Activated gamma-delta T cell (primary cell): ENCODE measurements at regions not wholly inside any gene's neighbourhood (a gene's known extent, or its start where the extent isn't known, plus 50 kb on each side); places are given as distances from the start of the nearest gene placed in this dataset.

Source experiments
- DNase-seq: peaks from one replicate; lab custom pipeline; 2025; lab: John Stamatoyannopoulos, UW

DNA sequence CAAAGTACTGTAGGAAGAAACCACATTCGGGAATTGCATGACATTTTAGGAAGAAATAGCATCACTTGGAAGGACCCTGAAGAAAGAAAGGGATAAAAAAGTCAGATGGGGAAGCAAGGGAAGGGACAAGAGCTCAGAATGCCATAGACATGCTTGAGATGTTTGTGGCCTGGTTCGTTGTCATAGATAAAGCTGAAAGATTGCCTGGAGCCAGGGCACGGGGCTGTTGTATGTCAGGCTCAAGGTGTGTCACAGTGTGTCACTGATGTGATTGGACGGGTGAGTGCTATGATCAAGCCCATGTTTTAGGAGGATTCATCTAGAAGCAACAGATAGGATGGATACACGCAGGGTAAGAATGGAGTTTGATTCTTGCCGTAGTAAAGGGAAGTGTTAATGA, 216.2 kb upstream of the SOX4 start:
- no peak for DNase-seq

DNA sequence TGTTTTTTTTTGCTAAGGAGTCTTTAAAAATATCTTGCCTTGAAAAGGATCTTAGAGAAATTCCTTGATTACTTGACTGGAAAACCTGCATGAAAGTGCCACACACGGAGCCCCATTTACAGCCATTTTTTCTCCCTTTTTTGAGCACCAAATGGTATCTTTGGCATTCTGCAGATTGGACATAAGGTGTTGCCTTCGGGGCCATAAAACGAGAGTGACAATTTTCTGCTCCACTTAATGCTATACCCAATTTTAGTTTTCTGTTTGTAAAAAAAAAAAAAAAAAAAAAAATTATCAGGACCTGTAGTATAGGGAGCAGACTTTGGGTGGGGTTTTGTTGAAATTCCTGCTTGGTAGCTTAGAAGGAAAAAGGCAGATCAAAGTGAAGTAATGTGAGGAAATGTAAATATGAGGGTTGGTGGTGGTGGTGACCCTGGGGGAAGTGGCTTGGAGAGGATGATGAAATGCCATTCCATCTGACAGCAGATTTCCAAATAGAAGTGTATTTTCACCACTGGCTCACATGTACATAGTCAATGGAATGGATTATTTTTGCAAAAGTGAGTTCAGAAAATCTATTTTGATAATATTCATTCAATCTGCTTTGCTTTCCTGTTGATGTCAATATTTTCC, 212.1 kb upstream of the SOX4 start:
- no peak for DNase-seq

DNA sequence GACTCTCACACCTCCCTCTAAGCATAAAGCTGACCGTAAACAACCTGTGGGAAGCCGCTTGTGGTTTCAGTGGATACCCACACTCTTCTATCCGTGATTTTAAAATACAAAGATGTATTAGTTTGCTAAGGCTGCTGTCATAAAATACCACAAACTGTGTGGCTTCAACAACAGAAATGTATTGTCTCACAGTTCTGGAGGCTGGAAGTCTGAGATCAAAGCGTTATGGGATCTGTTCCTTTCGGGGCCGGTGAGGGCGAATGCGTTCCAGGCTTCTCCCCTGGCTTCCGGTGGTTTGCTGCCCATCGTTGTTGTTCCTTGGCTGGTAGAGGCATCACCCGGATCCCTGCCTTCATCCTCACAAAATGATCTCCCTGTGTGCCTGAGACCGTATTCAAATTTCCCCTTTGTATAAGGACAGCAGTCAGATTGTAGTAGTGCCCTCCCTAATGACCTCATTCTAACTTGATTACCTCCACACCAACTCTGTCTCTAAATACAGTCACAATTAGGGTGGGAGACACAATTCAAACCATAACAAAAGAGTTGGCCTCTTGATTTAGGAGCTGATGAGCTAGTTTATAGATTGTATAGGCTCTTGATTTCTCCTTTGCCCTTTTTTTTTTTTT, 210.6 kb upstream of the SOX4 start:
- no peak for DNase-seq

DNA sequence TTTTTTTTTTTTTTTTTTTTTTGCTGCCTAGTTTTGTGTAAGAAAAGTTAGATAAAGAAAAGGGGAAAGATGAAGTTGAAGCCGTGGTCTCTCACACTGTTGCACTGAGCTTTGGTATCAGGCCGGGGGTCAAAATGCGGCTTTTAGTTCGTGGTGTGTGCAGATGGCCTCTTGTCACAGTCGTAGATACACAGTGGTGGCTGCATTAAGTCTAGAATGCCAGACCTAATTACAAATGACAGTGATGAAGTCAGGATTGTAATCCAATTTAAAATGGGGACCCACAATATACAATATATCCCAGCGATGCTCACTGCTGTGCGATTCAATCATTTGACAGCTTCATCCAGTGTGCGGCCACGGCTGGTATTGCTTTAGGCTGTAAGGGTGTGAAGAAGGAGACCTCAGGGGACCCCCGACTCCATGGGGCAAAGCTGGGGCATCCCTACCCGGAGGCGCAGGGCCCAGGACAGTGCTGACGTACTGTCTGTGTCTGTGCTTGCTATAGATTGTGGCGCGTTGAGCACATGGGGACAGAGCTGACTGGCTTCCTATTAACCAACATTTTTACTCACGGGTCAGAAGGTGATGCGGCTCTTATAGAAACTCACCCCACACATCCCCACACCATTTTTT, 210.0 kb upstream of the SOX4 start:
- DNase-seq, result no peak

DNA sequence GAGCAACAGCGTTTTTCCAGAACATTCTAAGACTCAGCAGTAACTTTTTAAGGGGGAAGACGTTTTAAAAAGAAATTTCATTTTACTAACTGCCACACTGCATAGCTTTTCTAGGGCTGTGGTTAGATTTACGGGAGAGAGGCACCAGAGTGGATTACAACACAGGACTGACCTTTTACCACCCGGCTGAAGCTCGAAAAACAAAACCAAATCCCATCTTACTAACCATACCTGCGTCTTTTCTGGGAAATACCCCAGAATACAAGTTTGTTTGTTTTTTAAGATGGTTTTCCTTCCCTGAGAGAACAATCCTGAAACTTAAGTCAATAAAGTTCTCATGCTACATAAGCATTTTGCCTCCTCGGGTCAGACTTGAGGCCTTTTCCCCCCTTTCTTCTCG, 209.3 kb upstream of the SOX4 start:
- DNase-seq, result no peak

DNA sequence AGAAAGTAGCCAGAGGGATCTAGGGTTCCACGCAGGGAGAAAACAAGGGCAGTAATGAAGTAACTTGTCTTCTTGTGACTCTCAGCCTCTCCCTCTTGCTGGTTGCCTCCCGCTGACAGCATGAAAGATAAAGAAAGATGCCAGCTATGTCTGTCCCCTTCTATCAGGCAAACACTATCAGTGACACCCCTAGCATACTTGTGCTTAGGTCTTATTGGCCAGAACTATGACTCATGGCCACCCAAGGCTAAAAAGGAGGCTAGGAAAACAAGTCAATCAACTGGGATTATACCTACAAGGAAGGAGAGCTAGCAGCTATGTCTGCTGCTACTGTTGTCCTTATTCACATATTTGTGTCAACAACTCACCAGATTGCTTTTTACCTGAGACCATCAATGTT, 206.8 kb upstream of the SOX4 start:
- DNase-seq, result no peak

DNA sequence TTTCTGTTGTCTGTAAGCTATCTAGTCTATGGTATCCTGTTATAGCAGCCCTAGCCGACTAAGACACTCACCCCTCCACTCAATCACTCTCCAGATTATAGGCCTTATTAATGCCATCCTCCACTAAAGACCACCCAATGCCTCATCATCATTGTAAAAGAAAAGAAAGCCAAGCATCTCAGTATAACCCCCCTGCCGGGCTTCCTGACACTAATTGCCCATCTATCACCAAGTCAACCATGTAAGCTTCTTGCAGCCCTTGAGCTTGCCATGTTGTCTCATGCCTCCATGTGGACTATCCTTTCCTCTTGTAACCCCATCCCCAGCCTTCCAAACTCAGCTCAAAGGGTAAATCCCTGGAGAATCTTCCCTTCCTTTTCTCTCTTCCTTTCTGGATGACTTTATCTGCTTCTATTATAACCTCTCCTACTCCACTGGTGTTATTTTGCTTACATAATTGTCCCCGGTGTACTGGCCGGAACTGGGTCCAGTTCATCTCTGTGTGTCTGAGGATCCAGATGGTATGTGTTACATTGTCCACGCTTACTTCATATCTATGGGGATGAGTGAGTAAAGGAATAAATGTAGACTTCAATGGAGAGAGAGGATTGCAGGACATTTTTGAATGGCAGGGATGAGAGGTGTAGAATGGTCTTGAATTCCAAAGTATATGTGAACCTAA, 202.9 kb upstream of the SOX4 start:
- no peak for DNase-seq

DNA sequence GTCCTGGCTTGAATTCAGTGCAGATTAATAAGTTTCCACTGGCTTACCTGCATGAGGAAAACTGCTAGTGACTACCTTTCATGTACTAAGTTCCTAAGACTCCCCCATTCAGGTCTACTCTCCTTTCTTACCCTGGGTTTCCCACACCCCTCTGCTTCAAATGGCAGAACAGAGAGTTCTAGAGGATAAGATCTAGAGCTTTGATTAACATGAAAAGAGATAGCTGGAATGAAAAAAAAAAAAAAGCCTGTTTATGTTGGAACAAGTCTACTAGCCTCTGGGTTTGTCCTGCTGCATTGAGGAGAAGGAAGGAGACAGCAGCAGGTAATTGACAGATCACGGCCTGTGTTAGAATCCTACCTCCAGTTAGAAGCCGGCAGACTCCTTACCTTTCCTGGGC, 201.4 kb upstream of the SOX4 start:
- no peak for DNase-seq

DNA sequence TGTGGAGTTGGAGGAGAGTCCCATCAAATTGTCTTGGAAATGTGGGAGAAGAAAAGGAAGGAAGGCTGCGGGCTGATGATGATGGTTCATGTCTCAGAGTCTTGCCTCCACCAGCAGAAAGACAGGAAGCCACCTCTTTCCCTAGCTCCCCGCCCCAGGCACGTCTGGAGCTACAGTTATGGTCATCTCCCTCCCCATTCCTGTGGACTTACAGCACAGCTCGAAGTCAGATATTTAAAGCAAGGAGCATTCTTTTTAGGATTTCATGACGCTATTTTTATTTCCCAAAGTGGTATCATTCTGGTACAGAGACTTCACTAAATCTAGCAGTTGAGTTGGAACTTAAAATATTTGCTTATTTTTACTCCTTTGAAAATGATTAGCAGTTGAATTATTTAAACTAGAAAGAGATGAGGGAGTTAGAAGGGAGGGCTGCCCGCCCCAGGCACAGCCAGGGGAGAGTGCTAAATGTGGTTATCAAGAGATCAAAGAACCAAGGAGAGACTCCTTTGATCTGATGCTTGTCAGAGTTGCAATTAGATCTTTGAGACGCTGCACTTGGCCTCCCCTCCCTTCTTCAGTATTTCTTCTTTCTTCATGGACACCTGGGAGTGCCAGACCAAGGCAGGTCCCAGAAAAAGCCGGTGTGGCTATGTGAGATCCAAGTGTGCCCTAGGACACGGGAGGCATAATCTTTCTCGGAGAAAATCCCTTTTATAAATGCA, 199.9 kb upstream of the SOX4 start:
- no peak for DNase-seq

DNA sequence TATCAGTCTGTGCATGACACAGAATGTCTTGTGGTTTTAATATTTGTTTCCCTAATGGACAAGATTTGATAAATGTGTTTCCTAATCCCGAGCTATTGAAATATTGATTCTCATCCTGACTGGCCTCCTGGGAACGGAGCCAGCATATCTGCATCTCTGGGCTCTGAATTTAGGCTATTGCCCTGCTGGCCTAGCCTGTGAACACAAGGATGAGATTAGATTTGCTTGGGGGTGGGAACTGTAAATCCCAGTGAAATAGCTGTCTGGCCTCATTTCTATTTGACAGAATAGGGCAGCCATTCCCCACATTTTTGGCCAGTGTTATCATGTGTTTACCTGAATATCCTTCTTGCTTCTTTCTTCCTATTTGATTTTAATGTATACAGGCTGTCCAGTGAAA, 198.4 kb upstream of the SOX4 start:
- DNase-seq, result no peak

DNA sequence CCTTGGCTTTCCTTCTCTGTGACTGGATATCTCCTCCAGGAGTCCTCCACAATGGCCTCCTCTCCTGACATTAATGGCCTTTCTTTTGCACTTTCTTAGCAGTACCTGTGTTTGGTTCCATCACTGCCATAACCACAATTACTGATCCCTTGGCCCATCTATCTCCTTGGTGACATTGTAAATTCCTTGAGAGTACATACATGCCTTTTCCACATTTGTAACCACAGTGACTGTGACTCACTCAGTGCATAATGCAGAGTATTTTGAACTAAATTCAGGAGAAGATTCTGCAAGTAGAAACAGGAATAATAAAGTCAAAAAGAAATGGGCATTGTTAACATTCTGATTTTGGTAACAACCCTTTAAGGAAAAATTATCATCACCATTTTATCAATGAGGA, 197.2 kb upstream of the SOX4 start:
- no peak for DNase-seq

DNA sequence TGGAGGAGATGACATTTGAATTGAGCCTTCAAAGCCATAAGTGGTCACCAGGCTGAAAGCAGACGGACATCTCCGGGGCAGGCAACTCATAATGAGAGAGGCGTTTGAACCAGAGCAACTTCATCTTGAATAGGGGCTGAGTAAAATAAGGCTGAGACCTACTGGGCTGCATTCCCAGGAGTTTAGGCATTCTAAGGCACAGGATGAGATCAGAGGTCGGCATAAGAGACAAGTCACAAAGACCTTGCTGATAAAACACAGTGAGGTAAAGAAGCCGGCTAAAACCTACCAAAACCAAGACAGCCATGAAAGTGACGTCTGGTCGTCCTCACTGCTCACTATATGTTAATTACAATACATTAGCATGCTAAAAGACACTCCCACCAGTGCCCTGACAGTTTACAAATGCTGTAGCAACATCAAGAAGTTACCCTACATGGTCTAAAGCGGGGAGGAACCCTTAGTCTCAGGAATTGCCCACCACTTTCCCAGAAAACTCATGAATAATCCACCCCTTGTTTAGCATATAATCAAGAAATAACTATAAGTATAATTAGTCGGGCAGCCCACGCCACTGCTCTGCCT, 194.7 kb upstream of the SOX4 start:
- no peak for DNase-seq

DNA sequence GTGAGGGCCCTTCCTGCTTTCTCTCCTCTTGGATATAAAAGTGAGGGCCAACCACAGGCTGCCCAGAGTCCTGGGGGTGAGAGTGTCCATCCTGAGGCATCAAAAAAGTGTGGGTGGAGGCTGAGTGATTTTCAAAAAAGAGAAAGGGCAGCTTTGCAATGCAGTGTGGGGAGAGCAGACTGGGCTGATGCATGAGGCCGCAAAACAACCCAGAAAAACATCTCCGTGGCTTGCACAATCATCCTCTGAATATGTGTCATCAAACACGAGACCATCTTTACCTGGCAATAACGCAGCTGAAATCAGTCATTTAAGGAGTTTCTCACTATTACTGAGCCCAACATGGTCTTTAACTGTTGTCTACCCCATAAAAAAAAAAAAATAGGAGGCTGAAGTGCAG, 191.2 kb upstream of the SOX4 start:
- DNase-seq, result no peak

DNA sequence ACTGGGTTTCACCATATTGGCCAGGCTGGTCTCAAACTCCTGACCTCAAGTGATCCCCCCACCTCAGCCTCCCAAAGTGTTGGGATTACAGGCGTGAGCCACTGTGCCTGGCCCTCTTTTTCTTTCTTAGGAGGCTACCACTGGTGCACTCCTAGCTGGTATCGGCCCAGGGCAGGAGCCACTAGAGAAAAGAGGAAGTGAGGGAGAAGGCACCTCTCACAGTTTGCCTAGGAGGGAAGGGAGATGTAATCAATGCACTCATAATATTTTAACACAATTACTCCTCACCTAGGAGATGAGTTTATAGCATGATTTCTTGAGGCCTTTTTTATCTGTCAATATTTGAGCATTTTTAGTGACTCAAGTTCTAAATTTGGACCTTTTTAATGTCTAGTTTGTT, 189.0 kb upstream of the SOX4 start:
- no peak for DNase-seq

DNA sequence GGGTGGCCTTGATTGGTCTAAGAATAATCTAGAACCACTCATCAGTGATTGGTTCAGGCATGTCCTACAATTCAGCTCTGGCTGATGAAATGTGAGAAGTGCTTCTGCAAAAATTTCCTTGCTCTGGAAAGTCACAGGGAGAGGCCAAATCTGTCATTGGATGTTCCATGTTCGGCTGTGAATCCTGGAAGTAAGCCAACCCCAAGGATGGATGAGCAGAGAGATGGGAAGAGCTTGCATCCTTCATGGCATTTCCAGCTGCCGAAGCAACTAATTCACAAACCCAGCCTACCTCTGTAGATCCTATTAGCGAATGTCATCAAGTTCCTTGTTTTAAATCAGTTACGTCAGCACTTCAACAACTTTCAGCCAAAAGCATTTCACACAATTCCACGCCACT, 187.2 kb upstream of the SOX4 start:
- DNase-seq, result no peak

DNA sequence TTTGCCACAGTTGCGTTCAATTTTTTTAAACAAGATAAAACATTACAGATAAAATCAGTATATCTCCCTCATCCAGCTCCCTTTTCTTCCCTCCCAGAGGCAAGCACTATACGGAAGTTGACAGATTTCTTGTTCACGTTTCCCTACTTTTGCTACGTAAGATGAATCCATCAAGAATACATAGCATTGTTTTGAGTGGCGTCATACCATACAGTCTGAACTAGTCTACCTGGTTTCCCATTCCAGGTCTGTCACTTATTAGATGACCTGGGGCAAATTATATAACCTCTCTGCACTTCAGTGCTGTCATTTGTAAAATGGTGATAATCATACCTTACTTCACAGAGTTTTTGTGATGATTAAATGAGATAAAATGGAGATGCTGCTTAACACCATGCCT, 184.3 kb upstream of the SOX4 start:
- no peak for DNase-seq

DNA sequence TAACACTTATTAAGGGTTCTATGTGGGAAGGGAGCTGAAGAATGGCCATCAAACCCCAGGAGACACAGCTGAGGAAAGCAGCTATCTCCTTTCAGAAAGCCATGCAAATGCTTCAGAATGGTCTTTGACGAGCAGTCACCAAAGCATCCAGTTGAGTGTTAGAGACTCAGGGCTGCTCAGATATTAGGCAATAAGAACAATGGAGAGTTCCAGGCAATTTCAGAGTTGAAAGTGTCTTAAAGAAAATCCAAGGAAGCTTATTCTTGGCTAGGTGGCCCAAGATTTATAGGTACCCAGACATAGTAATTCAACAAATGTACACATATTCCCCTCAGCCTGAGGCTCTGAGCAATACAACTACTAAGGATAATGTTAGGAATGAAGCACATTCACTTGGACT, 180.1 kb upstream of the SOX4 start:
- no peak for DNase-seq

DNA sequence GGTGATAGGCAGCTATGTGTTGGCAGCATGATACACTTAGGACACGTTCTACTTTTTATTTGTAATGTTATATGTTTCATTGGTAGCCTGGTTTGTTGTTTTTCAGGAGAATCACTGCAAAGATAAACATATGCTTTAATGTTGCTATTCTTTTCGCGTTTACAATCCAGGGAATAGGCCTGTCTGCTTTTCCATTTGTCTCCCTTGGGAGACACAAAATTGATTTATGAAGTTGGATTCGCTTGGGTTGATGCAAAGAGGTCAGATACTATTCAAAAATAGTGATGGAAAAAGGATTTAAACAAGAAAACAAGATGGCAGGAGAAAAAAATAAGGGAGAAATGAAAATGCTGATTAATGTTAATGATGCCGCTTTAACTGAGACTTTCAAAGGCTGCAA, 179.5 kb upstream of the SOX4 start:
- DNase-seq, result no peak

DNA sequence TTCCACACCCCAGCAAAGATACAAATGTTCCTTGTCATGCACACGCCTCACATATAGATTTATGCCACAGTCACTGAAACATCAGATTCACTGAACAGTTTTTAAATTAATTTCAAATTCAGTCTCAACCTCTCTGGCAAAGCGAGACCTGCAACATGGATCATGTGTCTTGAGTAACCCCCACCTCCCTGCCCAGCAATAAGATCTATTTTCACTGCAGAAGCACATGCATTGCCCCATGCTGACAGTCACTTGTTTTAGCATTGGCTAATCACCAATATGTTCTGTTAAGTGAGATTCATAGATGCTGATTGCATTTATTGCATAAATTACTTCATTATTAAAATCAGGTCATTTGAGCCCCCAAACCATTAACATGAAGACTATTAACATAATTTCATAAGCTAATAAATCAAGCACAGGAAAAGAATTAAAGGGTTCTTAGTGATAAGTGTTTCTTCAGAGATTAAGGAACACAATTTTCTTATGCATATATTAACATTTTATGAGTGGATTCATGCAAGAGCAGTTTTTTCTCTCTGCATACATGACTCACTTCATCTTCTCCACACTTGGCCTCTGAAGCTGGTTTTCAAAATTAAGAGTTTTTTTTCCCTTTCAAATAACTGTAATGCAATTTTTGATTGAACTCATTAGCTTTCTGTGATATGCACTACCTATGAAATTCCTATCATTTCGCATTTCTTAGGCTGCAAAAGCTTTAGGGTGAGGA, 173.2 kb upstream of the SOX4 start:
- DNase-seq, result no peak

DNA sequence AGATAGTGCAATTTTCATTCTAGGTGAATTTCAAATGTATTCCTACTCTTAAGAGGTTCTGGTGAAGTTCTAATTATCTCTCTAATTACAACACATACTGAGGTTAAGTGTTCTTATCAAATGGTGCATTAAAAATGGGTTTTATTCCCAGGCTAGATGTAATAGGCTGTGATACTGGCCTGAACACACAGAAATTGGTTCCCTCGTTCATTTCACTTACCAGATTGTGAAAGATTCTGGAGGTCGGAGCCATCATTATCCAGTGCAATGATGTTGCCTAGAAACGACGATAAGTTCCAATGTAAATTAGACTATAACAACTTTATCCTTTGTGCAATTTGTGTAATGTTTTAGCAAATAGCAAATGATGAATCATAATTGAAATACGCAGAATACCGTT, 172.6 kb upstream of the SOX4 start:
- DNase-seq, result no peak

DNA sequence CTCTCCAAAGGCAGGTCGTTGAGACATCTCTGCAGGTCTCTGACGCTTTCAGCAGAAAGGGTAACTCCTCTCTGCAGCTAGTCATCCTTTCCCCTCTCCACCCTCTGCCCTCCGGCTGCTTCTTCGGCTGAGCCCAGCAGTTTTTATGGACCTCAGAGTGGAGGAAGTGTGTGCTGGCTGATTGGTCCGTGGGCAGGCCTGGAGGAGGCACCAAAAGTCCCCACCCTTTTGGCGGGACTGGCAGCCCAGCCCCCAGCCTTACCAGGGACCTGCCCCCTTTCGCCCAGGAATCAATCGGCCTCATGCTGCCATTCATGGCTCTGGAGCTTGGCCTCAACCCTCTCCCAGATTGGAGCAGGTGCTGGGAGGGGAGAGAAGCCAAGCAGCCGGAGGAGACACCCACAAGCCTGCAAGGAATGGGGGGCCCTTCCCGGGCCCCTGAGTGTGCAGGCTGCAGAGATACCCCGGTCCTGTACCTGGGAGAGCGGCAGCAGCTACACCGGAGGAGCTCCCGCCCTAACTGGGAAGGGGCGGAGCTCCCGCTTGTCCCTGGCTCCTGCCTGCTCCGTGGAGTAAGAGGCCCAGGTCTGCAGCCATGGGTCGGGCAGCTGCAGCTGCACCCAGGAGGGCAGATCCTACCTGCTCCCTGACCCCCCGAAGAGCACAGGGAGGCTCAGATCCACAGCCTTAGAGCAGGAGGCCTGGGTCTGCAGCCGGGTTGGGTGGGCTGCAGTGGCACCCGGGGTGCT, 170.3 kb upstream of the SOX4 start:
- no peak for DNase-seq
